GM12872 (cell line): ENCODE measurements at regions not wholly inside any gene's neighbourhood (a gene's known extent, or its start where the extent isn't known, plus 50 kb on each side); places are given as distances from the start of the nearest gene placed in this dataset.

ENCODE experiments used
- CTCF ChIP-seq: IDR thresholded peaks from 3 replicates; pipeline ENCODE4 v1.5.1; 2011; ENCODE audit warnings: low read depth, mild to moderate bottlenecking, low read length, moderate library complexity; ENCODE audit not compliant: insufficient read depth

GRCh38 chr9:86997156-86997555, 49.9 kb upstream of the GAS1 start:
- no peak for TF ChIP-seq CTCF

- no peak for TF ChIP-seq CTCF
Measured at GRCh38 chr9:86997951-86998350, 50.6 kb upstream of the GAS1 start.

GRCh38 chr9:87002517-87002916, 55.2 kb upstream of the GAS1 start:
- TF ChIP-seq CTCF, result no peak

GRCh38 chr9:87004016-87004415, 56.7 kb upstream of the GAS1 start:
- no peak for TF ChIP-seq CTCF

GRCh38 chr9:87006956-87007355, 59.6 kb upstream of the GAS1 start:
- TF ChIP-seq CTCF, result no peak

GRCh38 chr9:87007711-87008366, 60.5 kb upstream of the GAS1 start:
- TF ChIP-seq CTCF, result no peak

GRCh38 chr9:87008667-87009066, 61.4 kb upstream of the GAS1 start:
- TF ChIP-seq CTCF, result no peak

GRCh38 chr9:87010626-87011025, 63.3 kb upstream of the GAS1 start:
- TF ChIP-seq CTCF, result no peak
